Stimulated activated CD8-positive, alpha-beta memory T cell treated with anti-CD3 and anti-CD28 coated beads, Interleukin-2, amount 100 ng/mL, for 48 hours (primary cell): ENCODE measurements at regions not wholly inside any gene's neighbourhood (a gene's known extent, or its start where the extent isn't known, plus 50 kb on each side); places are given as distances from the start of the nearest gene placed in this dataset.
"Not testable (repeated sequence)": the region's sequence is repeated elsewhere in the genome, so short reads cannot be mapped to it uniquely, and the experiment has no call there.

Experiments
- DNase-seq, 2 donors: peaks; one replicate each; pipeline ENCODE4 v3.0.0-alpha.2; 2020; ENCODE audit warnings: low read depth in 2 of 2

DNA sequence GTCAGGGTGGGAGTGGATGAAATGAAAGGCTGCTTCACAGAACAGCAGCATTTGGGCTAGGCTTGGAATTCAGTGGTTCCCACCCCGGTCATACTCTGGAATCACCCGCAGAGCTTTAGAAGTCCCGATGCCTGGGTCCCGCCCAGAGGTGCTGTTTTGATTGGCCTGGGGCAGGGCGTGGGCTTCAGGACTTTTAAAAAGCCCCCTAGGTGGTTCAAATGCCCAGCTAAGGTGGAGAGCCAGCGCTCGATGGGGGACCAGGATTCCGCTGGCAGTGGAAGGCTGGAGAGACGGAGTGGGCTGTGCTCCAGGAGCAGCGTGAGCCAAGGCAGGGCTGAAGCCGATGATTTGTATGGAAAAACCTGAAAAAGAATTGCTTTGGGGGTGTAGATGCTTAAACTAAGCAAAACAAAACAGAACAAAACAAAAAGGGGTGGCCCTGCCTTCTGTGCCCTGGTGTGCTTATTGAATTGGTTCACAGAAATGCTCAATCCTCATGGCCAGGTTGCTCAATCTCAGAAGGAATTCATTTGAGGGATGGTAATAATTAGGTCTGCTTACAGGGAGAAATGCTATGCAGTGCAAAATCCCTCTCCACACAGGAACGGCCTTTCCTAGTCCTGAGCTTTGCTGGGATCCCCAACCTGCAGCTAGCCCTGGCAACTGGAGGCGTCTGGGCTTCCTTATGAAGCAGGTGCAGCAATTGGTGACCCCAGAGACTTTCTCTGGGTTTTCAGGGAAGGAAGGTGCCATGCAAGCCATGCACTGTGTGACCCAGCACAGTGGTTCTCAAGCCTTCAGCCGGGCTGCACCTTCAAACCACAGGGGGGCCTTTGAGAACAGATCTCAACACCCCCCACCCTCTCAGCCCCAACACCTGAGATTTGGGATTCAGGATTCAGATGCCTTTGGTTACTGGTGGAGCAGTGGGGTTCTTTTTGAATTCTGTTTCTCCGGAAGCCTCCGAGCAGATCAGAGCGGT is 174.0 kb upstream of the ZNF618 start:
- no peak for DNase-seq

DNA sequence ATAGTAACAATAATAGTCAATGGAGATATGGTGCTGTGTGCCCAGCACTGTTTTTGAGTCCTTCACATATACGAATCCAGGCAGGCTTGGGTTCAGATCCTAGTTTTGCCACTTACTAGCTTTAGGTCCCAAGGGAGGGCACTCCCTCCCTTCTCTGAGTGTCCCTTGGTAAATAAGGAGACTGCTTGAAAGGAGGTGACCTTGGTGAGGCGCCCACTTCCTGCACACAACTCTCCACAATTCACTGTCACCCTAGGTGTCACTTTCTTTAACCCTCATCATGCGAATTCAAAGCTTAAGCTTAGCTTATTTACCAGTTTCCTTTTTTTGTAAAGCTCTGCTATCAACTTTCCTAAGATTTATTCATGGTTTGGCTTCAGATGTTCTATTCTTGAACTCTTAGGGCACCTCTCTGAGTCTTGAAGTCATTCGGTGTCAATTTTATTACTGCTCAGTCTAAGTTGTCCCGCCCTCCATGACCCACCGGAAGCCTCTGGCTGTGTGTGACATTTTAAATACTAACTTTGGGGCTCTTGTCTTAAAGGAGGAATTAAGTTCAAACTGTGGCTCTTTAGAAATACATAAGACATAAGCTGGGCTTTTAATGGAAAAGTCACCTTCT is 170.7 kb upstream of the ZNF618 start:
- no peak for DNase-seq

DNA sequence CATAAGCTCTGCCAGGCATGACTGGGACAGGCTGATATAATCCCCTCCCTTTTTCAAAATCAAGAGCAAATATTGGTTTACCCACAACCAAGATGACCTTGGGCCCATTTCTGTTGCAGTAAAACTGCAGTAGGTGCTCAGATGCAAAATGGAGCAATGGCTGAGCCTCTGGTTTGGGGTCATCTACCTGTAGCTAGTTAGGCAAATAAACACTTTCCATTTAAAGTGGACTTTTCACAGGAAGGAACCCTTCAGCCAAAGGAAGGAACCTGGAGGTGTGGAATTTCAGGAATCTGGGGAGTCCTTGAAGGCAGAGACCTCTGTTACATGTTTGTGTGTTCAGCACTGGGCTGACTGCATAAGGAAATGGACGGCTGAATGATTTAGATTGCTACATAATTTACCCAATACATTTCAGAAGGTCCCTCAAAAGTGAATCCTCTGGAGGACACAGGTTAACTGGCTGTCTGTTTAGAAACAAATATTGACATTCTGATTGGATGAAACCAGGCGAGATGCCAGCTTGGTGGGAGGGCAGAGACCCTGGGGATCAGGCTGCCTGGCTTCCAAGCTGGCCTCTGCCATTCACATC is 170.1 kb upstream of the ZNF618 start:
- DNase-seq = no peak

DNA sequence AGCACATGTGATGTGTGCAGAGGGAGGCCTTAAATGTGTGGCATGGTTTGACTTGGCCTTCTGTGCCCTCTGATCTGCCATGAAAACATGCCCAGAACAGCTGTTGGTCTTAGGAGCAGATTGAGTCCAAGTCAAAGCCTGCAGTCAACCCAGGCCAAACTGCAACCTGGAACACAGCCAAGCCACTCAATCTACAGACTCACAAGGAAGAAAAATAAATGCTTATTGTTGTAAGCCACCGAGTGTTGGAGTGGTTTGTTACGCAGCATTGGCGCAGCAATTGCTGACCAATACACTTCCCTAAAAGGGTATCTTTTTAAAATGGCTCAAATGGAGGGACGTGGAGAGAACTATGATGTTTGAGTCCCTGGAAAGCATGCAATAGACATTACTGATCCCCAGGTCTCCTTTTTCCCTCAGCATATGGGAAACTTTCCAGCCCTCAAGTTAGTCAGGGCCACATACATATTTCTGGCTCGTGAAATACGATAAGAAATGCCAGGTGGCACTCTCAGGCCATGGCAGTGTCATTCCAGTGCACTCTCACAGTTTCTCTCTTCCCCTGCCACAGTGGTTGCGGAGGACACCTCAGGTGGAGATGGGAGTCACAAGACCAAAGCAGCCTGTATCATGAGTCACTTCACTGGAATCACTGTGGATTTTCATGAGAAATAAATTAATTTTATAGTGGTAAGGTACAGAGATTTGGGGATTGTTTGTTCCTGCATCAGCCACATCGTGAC is 168.0 kb upstream of the ZNF618 start:
- DNase-seq = no peak

DNA sequence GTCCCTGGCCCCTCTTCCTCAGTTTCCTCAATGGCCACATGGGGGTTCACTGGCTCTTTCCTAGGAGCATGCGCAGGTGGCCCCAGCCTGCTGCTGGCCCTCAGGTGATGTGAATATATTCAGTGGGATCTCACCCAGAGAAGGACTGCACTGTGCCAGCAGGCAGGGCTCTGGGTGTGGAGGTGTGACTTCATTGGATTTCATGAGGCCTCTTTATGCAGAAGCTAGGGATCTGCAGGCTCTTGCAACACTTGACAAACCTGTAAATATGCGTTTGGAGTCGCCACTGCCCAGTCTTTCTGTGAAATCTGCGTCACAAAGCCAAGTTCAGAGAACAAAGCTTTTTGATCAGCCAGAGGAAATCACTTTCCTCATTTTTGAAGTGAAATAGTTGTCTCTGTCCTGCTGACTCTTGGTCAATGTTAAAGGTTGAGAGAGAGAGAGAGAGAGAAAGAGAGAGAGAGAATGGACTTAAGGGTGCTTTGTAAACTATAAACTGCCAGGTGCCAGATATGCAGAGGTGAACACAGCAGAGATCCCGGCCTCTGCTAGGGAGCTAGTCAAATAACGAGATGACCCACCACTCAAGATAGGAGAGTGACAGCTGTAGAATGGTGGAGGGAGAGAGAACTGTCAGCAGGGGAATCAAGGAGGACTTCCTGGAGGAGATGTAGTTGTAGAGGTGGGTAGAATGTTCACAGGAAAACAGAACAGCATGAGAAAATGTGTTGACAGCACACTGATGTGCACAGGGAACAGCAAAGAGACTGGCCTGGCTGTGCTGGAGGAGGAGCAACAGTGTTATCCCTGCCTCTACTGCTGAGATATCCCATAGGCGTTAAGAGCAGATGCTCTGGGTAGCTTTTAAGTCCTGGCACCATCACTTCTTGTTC is 167.0 kb upstream of the ZNF618 start:
- no peak for DNase-seq

DNA sequence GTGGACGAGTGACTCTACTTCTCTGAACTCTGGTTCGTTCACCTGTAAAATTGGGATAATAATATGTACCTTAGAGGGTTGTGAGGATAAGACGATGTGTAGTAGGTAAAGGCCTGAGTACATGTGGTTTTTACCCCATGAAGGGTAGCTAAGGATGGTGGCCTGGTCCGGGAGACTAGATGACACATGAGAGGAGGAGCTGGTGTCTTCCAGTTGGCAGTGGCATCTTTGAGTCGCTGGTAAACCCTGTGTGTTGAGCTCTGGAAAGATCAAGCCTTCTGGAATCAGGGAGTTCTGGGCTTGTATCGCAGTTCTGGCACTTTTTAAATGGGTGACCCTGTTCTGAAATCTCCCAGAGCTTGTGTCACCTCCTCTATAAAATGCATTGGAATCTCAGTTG is 166.4 kb upstream of the ZNF618 start:
- DNase-seq = no peak

DNA sequence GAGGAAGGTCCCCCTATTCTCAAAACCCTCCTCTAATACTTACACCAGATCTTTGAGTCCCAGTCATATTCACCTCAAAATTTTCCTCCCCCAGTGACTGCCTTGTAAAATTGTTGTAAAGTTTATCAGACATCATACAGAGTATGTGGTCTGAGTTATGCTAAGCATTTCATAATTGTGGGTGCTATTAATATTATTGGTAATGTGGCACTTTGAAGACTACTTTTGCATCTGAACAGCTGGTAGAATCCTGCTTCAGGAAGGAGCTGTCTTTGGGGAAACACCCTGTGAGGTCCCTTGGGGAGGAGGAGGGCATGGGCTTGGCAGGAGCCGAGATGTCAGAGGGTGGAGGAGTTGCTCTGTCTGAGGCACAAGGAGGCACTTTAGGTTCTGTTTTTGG is 164.9 kb upstream of the ZNF618 start:
- no peak for DNase-seq

DNA sequence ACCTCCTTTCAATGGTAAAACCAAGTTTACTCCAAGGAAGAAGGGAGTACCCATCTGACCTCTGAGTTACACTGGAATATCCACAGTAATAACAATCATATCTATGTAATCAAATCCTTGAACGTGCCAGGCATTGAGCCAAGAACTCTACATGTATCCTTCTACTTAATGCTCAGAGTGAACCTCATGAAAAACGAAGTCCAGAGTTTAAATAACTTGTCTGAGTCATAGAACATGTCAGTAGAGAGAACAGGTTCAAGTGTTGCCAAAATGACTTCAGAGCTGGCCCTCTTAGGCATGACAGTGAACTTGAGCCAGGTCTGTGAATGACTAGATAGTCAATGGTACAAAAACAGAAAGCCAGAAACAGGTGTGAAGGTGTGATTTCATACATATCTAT is 164.1 kb upstream of the ZNF618 start:
- DNase-seq = no peak

DNA sequence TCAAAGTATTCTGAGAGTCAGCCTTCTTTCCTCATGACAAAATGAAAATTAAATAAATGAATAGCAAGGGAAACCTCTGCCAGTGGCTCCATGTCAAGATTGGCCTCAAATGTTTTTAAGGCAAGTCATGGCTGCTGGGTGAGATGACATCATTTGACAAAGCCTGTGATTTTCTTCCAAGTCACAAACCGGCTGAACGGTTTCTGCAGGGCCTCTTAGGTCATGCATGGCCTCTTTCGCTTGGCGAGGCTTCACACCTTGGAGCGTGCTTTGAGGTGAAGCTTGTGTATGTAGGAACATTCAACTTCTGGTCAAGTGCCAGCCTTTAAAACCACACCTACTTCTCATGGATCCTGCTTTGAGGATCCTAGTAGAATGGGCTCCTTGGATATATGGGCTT is 161.0 kb upstream of the ZNF618 start:
- no peak for DNase-seq

DNA sequence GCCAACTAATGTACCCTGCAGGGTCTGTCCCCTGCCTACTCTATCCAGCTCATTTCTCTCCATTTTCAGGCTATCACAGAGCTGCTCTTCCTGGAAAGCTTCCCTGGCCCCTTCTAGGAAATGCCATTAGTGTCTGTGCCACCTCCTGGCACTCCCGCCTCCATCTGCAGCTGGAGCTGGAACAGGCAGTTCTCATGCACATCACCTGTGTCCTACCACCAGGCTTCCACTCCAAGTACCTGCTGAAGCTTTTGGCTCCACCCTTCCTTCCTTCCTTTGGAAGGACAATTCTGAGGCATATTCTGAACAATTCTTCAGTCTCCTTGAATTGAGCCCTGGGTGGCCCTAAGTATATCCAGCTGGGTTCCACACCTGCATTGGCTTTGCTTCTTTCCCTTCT is 156.2 kb upstream of the ZNF618 start:
- no peak for DNase-seq

DNA sequence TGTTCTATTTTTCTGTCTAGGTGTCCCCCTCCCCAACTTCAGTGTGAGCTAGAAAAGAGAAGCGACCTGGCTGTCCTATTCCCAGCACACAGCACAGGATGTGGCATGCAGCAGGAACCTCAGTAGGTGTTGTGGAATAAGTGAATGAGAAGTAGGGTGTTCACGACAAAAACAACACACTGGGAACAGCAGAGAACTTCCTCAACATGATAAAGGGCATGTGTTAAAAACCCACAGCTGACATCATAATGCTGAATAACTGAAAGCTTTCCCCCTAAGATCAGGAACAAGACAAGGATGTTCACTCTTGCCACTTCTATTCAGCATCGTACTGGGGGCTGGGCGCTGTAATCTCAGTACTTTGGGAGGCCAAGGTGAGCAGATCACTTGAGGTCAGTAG is 155.6 kb upstream of the ZNF618 start:
- DNase-seq = no peak

DNA sequence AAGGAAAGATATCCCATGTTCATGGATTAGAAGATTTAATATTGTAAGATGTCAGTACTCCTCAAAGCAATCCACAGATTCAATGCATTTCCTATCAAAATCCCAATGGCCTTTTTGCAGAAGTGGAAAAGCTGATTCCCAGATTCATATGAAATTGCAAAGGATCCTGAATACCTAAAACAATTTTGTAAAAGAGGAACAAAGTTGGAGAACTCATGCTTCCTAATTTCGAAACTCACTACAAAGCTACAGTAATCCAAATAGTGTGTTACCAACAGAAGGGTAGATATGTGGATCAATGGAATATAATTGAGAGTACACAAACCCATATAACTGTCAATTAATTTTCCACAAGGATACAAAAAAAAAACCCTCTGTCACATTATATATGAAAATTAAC is 154.3 kb upstream of the ZNF618 start:
- DNase-seq = no peak

DNA sequence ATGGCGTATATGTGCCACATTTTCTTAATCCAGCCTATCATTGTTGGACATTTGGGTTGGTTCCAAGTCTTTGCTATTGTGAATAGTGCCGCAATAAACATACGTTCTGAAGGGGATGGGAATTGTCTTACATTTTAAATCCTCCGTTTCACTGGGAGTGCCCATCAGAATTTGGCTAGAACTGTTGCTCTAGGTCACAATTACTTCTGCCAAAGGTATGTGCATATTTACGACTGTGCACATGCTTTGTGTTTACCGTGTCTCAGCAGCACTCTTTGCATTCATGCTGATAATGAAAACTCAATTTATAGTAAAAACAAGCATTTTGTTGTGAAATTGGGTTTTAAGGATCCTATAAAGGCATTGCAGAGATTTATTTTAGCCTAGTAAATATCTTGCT is 151.9 kb upstream of the ZNF618 start:
- DNase-seq = no peak

DNA sequence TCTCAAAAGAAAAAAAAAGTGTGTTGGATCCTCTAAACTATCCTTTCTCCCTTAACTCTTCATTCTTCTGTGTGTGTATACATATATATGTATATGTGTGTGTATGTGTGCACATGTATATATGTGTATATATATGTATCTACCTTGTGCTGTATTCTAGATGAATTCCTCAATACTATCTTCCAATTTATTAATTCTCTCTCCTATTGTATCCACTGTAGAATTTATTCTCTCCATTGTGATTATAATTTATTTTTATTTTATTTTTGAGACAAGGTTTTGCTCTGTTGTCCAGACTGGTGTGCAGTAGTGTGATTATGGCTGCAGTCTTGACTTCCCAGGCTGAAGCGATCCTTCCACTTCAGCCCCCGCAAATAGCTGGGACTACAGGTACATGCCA is 147.1 kb upstream of the ZNF618 start:
- DNase-seq = no peak

DNA sequence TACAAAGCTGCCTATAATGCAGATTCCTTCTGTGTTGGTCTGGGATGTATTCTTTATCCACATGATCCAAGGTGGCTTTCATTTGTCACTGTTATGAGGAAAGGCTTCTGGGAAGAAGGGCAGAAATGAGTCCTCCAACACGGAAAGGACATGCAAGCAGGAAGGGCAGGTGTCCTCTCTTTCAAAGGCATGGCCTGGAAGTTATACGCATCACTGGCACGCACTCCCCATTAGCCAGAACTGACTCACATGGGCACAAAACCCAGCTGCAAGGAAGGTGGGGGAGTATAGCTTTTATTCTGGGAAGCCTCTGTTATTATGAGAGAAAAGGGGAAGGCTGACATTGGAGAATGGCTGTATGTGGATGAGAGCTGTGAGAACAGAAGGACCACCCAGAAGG is 141.3 kb upstream of the ZNF618 start:
- DNase-seq = no peak

DNA sequence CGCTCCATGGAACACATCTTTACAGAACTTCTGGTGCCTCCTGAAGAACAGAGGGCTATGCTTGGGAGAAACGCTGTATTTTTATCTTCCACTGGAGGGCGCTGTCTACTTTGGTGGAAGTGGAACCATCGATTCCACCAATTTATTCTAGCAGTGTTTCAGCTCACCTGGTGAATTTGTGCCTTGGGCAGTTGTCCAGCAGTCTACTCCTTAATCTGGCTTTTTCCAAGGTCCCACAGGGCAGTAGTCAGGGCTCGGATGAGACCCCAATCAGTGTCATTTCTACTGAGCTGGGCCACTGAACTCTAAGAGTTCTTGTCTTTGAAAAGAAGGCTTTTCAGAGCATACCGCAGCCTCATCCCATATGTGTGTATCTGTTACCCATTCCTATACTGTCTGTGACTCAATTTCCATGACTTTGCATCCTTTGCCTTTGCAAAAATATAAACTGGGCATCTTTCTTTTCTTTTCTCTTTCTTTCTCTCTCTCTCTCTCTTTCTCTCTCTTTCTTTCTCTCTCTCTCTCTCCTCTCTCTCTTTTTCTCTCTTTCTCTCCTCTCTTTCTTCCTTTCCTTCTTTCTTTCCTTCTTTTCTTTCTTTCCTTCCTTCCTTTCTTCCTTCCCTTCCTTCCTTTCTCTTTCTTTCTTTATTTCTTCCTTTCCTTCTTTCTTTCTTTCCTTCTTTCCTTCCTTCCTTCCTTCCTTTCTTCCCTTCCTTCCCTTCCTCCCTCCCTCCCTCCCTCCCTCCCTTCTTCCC is 138.4 kb upstream of the ZNF618 start:
- no peak for DNase-seq

DNA sequence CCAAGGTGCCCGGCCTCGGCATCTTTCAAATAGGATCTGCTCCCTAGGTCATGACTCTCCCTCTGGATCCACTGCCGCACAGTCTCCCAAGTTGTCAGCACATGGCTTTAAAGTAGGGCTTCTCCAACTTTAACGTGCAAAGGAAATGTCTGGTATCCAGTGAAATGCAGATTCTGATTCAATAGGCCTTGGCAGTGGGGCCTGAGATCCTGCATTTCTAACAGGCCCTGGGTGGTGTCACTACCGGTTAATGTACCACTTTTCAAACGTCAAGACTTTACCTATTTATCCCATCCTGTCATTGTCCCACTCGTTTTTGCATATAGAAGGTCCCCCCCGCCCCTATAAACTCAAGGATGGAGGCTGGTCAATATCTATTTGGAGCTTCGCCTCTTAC is 137.6 kb upstream of the ZNF618 start:
- no peak for DNase-seq

DNA sequence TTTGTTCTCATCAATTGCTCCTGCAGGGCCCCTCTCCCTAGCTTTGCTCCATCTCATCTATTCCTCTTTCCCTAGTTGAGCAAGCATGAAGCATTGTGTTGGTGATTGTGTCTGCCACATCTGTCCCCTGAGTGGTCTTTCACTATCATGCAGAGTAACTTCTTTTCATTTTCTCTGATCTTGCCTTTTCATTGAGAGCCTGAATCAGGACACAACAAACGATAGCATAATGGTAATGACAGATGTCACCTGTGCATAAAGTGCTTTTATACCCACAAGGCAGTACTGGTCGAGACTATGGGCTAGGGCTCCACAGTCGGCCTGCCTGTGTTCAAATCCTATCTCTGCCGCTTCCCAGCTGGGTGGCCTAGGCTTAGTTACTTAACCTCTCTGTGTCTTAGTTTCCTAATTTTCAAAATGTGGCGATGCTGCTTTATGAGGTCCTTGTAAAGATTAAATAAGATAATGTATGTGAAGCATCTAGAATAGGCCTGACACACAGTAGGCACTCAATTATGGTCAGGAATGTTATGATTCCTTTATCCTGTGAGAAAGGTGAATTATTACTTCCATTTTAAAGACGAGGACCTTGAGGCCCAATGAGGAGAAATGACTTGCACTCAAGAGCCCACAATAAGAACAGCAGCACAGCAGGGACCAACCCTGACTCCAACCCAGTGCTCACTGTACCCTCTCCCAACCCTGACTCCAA is 137.1 kb upstream of the ZNF618 start:
- DNase-seq = no peak

DNA sequence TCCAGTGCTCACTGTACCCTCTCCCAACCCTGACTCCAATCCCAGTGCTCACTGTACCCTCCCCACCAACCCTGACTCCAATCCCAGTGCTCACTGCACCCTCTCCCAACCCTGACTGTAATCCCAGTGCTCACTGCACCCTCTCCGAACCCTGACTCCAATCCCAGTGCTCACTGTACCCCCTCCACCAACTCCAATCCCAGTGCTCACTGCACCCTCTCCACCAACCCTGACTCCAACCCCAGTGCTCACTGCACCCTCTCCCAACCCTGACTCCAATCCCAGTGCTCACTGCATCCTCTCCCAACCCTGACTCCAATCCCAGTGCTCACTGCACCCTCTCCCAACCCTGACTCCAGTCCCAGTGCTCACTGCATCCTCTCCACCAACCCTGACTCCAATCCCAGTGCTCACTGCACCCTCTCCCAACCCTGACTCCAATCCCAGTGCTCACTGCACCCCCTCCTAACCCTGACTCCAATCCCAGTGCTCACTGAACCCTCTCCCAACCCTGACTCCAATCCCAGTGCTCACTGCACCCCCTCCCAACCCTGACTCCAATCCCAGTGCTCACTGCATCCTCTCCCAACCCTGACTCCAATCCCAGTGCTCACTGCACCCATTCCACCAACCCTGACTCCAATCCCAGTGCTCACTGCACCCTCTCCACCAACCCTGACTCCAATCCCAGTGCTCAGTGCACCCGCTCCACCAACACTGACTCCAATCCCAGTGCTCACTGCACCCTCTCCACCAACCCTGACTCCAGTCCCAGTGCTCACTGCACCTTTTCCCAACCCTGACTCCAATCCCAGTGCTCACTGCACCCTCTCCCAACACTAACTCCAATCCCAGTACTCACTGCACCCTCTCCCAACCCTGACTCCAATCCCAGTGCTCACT is 136.3 kb upstream of the ZNF618 start:
- not testable (repeated sequence) for DNase-seq
